GM18909 (cell line): ENCODE measurements at regions not wholly inside any gene's neighbourhood (a gene's known extent, or its start where the extent isn't known, plus 50 kb on each side); places are given as distances from the start of the nearest gene placed in this dataset.
"Not testable (repeated sequence)": the region's sequence is repeated elsewhere in the genome, so short reads cannot be mapped to it uniquely, and the experiment has no call there.

ENCODE experiments used
- ATAC-seq: cut with Tn5 transposase; IDR thresholded peaks from one replicate; pipeline ENCODE4 v1.9.1; 2021; ENCODE audit warnings: mild to moderate bottlenecking; ENCODE audit not compliant: unreplicated experiment, poor library complexity

DNA sequence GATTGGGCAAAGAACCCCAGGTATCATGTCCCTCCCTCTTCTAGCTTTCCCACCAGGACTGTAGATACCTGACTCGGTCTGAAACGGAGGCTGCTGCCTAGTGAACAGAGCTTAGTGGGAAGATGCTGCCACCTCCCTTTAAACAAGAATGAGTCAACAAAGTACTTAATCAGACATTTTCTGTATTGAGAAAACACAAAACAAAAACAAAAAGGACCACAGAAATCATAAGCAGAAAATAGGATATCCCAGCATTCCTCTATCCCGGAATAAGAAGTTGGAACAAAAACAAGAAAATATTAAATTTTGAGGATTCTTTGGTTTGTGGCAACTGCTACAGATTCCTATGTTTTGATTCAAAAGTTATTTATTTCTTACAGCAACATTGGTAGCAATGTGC is 51.7 kb upstream of the COL8A1 start:
- ATAC-seq = no peak

DNA sequence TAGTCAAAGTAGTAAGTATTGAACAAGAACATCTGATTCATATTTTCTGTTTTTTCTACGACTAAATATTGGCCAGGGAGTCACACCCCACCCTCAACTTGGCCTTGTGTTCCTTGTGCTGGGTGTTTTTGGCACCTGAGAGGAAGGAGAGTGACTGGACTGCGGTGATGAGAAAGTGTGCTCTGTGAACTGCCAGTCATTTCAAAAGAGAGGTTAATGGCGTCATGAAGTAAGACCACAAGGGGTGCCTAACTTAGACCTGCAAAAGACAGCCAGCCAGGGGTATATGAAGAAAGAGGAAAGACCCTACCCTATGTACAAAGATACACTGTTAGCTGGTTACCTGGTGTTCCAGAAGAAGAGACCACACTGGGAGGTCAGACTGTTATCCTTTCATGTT is 58.4 kb upstream of the COL8A1 start:
- no peak for ATAC-seq

DNA sequence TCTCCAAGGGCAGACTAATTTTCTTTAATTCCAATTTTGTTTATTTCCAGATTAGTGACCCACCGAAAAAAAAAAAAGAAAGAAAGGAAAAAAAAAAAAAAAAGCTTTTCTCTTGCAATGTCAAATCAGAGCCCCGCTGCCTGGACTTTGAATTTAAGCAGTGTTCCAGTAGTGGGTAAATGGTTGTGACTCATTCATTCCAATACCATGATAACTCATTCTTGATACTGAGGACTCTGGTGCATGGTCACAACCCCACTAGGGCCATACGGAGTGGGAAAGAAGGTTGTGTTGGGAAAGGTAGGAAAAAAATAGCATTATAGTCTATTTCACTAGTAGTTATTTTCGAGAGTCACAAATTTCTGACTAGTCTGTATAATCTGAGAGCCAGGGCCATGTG is 59.1 kb upstream of the COL8A1 start:
- ATAC-seq = no peak

DNA sequence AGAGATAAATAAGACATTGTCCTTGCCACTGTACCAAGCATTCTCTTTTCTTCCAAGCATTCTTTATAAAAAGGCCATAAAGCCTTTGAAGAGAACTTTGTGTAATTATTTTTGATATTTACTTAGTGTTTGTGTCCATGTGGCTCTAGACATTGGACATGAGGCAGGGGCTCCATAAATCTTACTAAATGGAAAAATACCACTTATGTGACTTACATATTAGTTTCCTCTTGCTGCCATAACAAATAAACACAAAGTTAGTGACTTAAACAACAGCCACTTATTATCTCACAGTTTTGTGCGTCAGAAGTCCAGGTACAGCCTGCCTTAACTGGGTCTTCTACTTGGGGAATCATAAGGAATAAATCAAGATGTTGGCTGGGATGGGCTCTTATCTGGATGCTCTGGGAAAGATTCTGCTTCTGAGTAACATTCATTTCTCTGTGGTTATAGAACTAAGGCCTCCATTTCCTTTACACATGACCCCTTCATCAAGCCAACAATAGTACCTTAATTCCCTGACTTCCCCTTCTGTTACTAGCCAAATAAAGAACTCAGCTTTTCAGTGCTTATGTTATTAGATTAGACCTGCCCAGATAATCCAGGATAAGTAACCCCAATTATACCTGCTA is 59.9 kb upstream of the COL8A1 start:
- ATAC-seq = no peak

DNA sequence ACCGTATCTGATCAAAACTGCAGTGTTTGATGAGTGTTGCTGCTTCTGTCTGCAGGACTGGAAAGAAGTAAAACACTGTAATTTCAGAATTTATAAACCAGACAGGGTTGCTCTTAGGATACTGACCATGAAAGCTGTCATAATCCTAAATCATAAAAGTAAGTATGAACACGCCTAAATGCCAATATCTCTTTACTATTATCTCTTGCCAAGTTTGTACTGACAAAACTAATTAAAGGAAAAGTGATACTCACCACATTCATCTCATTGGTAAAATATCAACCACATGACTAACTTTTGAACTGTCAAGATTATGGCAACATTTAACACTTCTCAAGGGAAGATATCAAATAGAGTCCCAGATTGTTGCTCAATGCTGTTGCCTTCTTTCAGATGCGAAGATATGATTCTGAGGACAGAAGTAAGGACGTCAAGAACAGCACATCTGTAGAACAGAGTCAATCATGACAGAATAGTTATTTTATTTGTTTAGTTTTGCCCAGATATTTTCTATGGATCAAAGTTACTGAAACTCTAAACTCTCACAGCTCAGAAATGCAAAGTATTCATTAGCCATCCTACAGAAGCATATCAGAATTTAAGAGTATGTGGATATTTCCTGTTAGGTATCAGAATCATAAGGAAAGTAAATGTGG is 61.4 kb upstream of the COL8A1 start:
- no peak for ATAC-seq

DNA sequence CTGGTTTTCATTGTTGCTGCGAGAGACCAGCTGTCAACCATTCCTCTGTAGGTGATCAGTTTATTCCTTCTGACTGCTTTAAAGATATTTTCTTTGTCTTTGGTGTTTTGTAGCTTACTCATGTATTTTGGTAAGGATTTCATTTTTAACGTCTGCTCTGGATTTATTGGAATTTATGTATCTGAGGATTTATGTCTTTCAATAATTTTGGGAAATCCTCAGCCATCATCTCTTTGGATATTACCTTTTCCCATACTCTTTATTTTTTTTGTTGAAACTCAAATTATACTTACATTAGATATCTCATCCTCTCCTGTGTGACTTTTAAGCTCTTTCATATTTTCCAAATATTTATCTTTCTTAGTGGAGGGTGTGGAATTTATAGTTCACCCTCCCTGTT is 62.7 kb upstream of the COL8A1 start:
- no peak for ATAC-seq

DNA sequence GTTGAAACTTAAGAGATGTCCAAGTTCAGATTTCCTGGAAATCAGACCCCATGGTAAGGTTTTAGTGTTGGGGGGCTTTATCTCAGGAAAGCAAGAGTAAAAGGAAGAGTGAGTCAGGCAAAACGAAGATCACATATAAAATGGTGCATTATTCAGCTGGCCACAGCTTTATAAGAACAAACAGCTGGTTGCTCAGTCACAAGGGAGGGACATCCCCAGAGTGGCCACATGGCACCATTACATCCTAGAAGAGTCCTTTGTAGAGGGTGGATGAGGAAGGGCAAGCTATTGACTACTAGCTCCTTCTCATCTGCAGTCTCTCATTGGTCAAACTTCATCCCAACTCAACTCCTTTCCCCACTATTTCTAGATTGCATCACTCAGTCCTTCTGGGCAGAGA is 68.3 kb upstream of the COL8A1 start:
- no peak for ATAC-seq

DNA sequence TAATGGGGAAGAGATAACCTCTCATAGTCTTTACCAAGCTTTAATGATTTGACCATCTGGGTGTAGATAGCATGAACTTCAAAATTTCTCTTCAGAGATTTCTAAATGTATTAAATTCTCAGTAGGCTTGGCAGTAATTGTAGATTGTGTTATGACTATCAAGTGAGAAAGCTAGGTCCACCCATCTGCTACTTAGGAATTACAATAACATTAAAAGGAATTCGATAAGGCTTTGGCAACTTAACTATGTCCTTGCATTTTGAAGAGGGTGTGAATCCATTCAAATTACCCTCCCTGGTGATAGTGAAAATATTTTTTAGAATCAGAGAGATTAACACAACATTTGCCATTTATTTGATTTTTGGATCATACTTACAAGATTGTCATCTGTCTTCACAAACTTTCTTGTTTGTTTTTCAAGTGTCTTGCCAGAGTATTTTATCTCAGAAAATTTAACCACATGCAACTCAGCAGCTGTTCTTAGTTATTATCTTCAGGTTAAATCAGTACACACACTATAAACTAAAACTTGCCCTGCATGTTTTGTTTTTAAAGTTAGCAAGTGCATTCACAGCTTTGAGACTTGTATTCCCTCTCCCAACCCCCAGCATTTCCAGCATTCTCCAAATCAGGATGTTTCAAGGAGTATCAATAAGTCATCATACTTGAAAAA is 69.6 kb upstream of the COL8A1 start:
- ATAC-seq = no peak

DNA sequence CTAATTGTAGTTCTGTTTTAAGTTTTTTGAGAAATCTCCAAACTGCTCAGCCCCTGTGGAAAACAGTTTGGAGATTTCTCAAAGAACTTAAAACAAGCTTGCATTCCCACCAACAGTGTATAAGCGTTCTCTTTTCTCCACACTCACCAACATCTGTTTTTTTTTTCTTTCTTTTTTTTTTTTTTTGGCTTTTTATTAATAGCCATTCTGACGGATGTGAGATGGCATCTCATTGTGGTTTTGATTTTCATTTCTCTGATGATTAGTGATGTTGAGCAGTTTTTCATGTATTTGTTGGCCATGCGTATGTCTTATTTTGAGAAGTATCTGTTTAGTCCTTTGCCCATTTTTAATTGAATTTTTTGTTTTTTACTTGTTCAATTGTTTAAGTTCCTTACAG is 73.1 kb upstream of the COL8A1 start:
- no peak for ATAC-seq

DNA sequence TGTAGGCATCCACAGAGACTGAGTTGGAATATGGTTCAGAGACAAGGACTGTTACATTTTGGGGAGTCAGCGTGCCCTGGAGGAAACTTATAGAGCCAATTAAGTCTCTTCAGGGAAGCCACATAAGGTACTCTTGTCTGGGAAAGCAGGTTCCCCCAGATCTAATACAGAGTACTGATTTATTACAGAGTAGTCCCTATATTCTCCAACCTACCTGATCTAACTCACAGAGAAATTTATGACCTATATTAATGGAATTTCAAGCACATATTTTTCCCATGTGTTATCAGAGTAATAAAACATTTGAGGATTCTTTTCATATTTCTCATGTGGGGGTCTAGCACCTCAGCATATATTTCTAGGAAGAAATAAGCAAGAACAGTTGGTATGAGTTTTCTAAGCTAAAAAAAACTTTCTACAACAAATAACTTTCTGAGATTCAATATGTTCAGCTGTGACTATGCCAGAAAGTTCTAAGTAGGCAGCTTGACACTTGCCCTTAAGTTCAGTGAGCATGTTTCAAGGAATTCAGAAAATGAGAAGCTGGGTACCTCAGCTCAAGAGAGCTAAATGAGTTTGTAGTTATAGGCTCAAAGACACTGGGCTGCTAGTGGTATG is 75.3 kb upstream of the COL8A1 start:
- no peak for ATAC-seq

DNA sequence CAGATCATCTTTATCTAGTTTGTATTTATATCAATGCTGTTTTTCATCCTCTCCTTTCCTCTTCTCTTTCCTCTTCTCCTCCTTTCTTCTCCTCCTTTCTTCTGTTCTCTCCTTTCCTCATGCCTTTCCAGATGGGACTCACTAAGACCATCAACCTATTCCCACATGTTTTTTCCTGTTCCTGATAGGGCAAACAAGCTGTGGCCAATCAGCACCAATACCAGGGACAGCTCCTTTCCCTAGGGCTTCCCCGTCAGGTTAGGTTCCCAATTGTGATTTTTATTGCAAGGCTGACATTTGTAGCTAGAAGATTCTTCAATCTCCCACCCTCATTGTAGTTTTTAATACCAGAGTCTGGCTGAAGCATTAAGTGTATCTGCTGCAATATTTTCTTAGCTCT is 76.3 kb upstream of the COL8A1 start:
- ATAC-seq = no peak

DNA sequence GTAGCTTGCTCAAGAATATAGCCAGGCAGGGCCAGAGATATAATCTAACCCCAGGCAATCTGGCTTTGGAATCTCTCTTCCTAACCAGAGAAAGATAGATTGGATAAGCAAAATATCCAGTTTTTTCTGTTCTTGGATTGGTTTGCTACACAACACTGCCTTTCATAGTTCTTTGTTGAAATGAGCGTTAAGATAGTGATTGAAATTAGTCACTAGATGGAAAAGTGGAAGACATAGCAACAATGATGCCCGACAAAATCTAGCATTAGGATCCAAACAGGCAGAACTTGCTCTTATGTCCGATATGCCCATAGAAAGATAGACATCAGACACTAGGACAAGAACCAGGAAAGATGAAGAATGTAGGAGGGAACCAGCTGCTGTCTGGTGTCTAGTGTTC is 77.3 kb upstream of the COL8A1 start:
- ATAC-seq = no peak

DNA sequence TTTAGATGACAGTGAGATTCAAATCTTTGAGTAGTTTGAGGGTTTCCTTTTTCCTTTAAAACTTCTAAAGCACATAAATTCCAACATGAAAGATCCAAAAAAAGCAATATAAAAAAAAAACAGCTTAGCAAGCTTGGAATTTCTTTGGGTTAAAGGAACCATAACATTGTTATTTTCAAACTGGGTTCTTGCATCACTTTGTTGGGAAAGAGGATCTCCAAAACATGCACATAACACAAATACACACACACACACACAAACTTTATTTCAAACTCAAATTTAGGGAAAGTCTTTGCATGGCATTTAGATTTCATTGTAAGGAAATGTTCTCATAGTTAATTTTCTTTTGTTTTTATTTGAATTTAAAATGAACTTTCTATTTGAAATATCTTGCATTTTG is 79.2 kb upstream of the COL8A1 start:
- no peak for ATAC-seq

DNA sequence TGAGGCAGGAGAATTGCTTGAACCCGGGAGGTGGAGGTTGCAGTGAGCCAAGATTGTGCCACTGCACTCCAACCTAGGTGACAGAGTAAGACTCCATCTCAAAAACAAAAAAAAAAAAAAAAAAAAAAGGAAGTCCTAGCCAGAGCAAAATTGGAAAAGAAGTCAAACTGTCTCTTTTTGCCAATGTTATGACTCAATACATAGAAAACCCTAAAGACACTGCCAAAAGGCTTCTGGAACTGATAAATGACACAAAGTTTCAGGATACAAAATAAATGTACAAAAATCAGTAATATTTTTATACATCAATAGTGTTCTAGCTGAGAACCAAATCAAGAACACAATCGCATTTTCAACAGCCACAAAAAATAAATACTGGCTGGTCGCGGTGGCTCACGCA is 82.5 kb upstream of the COL8A1 start:
- ATAC-seq = not testable (repeated sequence)

DNA sequence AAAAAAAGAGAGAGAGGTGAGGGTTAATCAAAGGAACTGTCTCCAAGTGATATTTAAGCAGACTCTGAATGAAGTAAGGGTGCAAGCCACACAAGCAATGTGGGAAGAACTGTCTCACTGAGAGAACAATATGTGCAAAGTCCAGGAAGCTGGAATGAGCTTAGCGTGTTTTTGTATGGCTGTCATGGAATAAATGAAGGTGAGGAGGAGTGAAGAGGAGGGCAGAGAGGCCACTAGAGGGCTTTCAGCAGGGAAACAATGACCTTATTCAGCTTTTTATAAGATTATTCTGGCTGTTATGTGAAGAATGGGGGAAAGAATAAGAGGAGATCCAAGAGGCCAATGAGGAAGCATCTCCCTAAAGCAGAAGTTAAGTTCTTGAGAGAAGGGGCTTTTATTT is 86.9 kb upstream of the COL8A1 start:
- ATAC-seq = no peak

DNA sequence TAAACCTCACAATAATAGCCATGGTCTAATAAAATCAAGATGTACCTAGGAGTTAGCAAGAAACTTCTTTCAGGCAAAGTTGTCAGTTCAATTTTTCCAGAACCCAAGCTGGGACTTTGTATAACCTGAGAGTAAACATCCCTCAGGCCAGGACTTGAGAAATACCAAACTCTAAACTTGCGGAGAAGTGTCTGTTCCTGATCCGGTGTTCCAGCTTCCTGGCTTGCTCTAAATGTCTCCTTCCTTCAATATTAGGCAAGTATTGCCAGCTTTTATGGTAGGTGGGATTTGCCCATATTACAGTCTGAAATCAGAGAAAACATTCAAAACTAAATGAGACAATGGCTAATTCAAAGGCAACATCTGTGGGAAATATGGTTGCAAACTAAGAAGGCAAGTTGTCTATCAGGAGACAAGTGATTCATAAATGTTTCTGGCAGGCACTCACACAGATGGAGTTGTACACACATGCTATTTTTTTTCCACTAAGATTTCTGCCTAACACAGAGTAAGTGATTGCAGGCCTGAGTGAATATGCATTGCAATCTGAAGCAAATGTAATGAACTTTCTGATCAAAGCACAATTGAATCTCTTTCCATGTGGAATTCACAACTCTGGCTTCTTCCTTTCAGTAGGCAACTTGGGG is 88.3 kb upstream of the COL8A1 start:
- no peak for ATAC-seq

DNA sequence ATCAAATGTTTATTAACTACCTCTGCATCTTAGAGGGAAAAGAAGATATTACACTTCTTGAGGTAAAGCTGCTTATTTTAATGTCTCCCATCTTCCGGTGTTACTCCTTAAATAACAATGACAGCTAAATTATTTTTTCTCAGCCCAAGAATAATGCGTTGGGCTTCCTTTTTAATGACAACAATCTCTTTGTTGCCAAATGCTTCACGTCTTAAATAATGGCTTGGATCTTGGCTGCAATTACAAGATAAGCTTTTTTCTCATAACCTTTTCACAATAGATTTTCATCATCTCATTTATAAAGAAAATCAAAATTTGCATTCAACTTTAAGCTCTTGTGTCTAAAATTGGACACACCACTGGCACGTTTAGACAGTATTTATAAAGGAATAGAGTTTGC is 89.2 kb upstream of the COL8A1 start:
- no peak for ATAC-seq

DNA sequence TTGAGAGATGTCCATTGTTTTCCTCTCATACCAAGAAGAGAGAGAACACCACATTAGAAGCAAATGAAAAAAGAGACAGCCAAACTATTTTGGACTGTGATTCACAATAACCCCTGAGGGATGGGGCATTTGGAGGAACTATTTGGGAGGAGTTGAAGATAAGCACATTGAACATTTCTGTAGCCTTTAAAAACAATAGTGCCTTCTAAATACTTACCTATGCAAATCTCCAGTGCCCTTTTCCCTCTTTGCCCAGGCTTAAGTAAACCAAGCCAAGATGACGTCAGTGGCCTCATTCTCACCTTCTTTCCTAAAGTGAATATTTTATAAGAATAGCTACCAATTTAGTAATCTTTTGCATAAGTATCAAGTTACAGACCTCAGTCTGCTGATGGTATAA is 89.7 kb upstream of the COL8A1 start:
- ATAC-seq = no peak

DNA sequence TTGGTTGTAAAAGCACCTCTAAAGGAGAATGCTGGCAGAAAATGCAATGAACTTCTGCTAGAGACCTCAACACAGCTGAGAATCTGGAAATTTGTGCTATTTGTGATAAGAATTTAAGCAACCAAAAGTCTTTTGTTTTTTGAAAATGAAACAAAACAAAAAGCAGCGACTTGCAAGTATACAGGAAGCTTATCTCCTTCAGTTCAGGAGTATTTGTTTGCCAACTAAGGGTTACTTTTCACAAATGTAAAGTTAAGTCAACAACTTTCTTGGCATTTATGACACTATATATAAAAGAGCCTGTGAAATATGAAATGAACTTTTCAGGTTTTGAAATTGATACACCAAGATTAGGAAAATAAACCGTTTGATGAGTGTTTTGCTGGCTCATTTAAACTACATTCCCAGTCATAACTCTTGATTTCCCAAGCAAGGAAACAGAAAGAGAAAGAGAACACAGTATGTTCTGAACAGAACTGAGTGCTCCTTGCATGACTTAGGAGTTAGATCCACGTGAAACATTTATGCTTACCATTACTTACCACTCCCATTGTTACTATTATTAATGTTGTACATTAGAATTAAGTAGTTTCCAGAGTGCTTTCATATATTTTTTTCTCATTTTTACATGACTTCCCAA is 92.3 kb upstream of the COL8A1 start:
- no peak for ATAC-seq

DNA sequence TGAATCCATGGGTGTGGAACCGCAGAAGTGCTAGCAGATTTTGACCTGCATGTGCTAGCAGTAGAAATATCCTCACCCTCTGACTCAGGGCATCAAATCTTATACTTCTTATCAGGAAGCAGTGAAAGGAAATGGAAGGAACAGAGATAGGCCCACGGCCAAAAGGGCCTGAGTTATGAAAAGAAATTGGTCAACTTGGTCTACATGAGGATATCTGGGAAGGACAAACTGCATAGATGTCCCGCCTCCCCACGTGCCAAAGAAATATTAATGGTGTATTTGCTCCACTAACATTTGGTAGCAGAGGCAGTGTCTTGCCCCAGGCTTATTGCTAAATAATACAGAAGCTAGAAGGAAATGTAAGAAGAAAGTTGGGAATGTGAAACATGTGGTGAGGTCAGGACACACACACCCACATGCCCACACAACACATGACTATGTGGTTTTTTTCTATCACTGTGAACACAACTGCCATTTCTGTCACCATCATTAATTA is 93.6 kb upstream of the COL8A1 start:
- ATAC-seq = no peak
